K562 (cell line): ENCODE measurements at regions not wholly inside any gene's neighbourhood (a gene's known extent, or its start where the extent isn't known, plus 50 kb on each side); places are given as distances from the start of the nearest gene placed in this dataset.

Source experiments
- ATAC-seq: fragments of 200-7000 bp; cut with Tn5 transposase; 3 replicates; pipeline ENCODE4 v1.9.1; 2020; ENCODE audit warnings: moderate library complexity
- BruUV-seq: library from RNA; stranded (reverse); fragments of 400-500 nt; replicated peaks from 2 replicates; lab custom pipeline; 2021; lab: Mats Ljungman, UMichigan
- CTCF ChIA-PET: fragments of 300-600 bp; formaldehyde crosslinking; extraction: SDS; loops from one replicate; lab custom pipeline; 2021; ENCODE audit warnings: low intra/inter-chr PET ratio; lab: Yijun Ruan, JAX
- POLR2A ChIA-PET: fragments of 300-600, 350-650 bp; sonication (Branson Sonifier 250); formaldehyde crosslinking; extraction: SDS; loops from one replicate; lab custom pipeline; 2021; ENCODE audit warnings: antibody characterized with exemption, inconsistent platforms; lab: Yijun Ruan, JAX
- DNase-seq, 4 experiments: peaks; one replicate each; pipeline versions ENCODE4 v3.0.0 to v3.0.0-alpha.2; 2011 to 2018; ENCODE audit warnings: low spot score in 3 of 4, mixed read lengths in 3 of 4; ENCODE audit errors: extremely low read depth in 1 of 4
- FAIRE-seq: peaks from 2 replicates; lab custom pipeline; 2011; peaks lifted over from hg19 to GRCh38; lab: Jason Lieb, UNC
- H2AFZ ChIP-seq: 2 replicates; pipeline ENCODE4 v1.6.0; 2011; ENCODE audit warnings: low read depth, low read length, control low read depth, inconsistent platforms
- H3K27ac ChIP-seq: fragments of 200-600 bp; 3 replicates; pipeline ENCODE4 v1.8.0; 2011; ENCODE audit warnings: low read depth, mild to moderate bottlenecking, control low read depth, inconsistent platforms, low read length, moderate library complexity, mixed read lengths; ENCODE audit errors: extremely low read depth
- H3K27me3 ChIP-seq, 2 experiments: fragments of 300-600 bp in 1 of 2; 2 replicates in 1 of 2; 3 replicates in 1 of 2; pipeline versions ENCODE4 v1.6.0 to v1.8.0; 2011; ENCODE audit warnings: inconsistent platforms in 2 of 2, low read length in 2 of 2, mild to moderate bottlenecking in 1 of 2, mixed read lengths in 1 of 2, moderate library complexity in 1 of 2; ENCODE audit not compliant: control insufficient read depth in 2 of 2, insufficient read depth in 2 of 2
- H3K36me3 ChIP-seq: fragments of 300-600 bp; 3 replicates; pipeline ENCODE4 v1.8.0; 2011; ENCODE audit warnings: mild to moderate bottlenecking, low read length, inconsistent platforms; ENCODE audit not compliant: control insufficient read depth, insufficient read depth
- H3K4me1 ChIP-seq, 2 experiments: fragments of 200-600 bp in 1 of 2; replicated peaks in 1 of 2; 2 replicates in 1 of 2; 3 replicates in 1 of 2; pipeline versions ENCODE4 v1.5.1 to v1.8.0; 2011; ENCODE audit warnings: inconsistent platforms in 2 of 2, low read length in 2 of 2, mild to moderate bottlenecking in 1 of 2, mixed read lengths in 1 of 2, moderate library complexity in 1 of 2; ENCODE audit not compliant: control insufficient read depth in 2 of 2, insufficient read depth in 2 of 2
- H3K4me2 ChIP-seq: 2 replicates; pipeline ENCODE4 v1.6.1; 2011; ENCODE audit warnings: low read length, control low read depth, inconsistent platforms, mixed read lengths; ENCODE audit not compliant: insufficient read depth
- H3K4me3 ChIP-seq: fragments of 200-600 bp; sonication (generic), shearing (Covaris generic); 2 replicates; pipeline ENCODE4 v1.5.1; 2016; ENCODE audit warnings: control low read depth, inconsistent platforms
- H3K79me2 ChIP-seq: fragments of 200-600 bp; 3 replicates; pipeline ENCODE4 v1.8.0; 2011; ENCODE audit warnings: low read length, inconsistent platforms; ENCODE audit not compliant: control insufficient read depth, insufficient read depth
- H3K9ac ChIP-seq, 2 experiments: 2 replicates each; pipeline versions ENCODE4 v1.6.0 to v1.6.1; 2011; ENCODE audit warnings: low read depth in 2 of 2, low read length in 2 of 2, control low read depth in 1 of 2, inconsistent platforms in 1 of 2, mild to moderate bottlenecking in 1 of 2, mixed read lengths in 1 of 2; ENCODE audit not compliant: insufficient read depth in 1 of 2
- H3K9me1 ChIP-seq: one replicate; pipeline ENCODE4 v1.6.0; 2011; ENCODE audit warnings: inconsistent platforms, mild to moderate bottlenecking, low read length, moderate library complexity; ENCODE audit not compliant: control insufficient read depth, insufficient read depth
- H3K9me3 ChIP-seq: replicated peaks from 2 replicates; pipeline ENCODE4 v1.5.1; 2011; ENCODE audit warnings: low read depth, low read length, inconsistent platforms; ENCODE audit not compliant: control insufficient read depth, insufficient read depth
- H4K20me1 ChIP-seq: replicated peaks from 2 replicates; pipeline ENCODE4 v1.6.1; 2011; ENCODE audit warnings: low read length, inconsistent platforms, mixed read lengths; ENCODE audit not compliant: control insufficient read depth, insufficient read depth
- CBFA2T3 ChIP-seq: fragments of 450-650 bp; IDR thresholded peaks from 2 replicates; pipeline ENCODE4 v1.6.1; 2017
- ETV6 ChIP-seq, 3 experiments: fragments of 150-350 bp in 1 of 3; sonication (generic) in 1 of 3; formaldehyde crosslinking in 1 of 3; IDR thresholded peaks; 2 replicates each; pipeline versions ENCODE4 v1.6.1 to v1.8.0; 2014 to 2022; ENCODE audit warnings: borderline replicate concordance in 2 of 3, low read depth in 2 of 3, antibody characterized with exemption in 1 of 3, low read length in 1 of 3, mild to moderate bottlenecking in 1 of 3, missing genetic modification reagents in 1 of 3
- FOXK1 ChIP-seq: sonication (generic); formaldehyde crosslinking; IDR thresholded peaks from 2 replicates; pipeline ENCODE4 v1.8.0; 2022; ENCODE audit warnings: missing genetic modification reagents, mild to moderate bottlenecking, borderline replicate concordance
- HDAC1 ChIP-seq, 2 experiments: fragments of 450-650 bp; IDR thresholded peaks; 2 replicates each; pipeline ENCODE4 v1.6.1; 2016 to 2017; ENCODE audit warnings: inconsistent platforms in 1 of 2, mild to moderate bottlenecking in 1 of 2, moderate library complexity in 1 of 2
- MBD2 ChIP-seq: sonication (generic); IDR thresholded peaks from 2 replicates; pipeline ENCODE4 v1.6.1; 2016; ENCODE audit warnings: low read depth, borderline replicate concordance
- PRPF4 ChIP-seq: fragments of 200-400 bp; formaldehyde crosslinking; IDR thresholded peaks from one replicate; pipeline ENCODE4 v1.6.1; 2017; ENCODE audit warnings: low read length, low read depth, mild to moderate bottlenecking; ENCODE audit not compliant: insufficient read depth, poor library complexity, severe bottlenecking
- PTBP1 ChIP-seq: fragments of 200-400 bp; formaldehyde crosslinking; IDR thresholded peaks from 2 replicates; pipeline ENCODE4 v1.6.1; 2017; ENCODE audit warnings: low read depth, low read length
- RB1 ChIP-seq: fragments of 450-650 bp; IDR thresholded peaks from 2 replicates; pipeline ENCODE4 v1.6.1; 2017; ENCODE audit warnings: low read depth, mild to moderate bottlenecking
- ZKSCAN3 ChIP-seq: fragments of 250-450 bp; sonication (Bioruptor Pico); IDR thresholded peaks from 2 replicates; pipeline ENCODE4 v1.4.0; 2020
- ZNF184 ChIP-seq: sonication (generic); formaldehyde crosslinking; IDR thresholded peaks from 2 replicates; pipeline ENCODE4 v1.5.0; 2020; ENCODE audit warnings: missing genetic modification reagents
- ZNF445 ChIP-seq: fragments of 250-450 bp; sonication (Bioruptor Pico); IDR thresholded peaks from 2 replicates; pipeline ENCODE4 v1.4.0; 2020; ENCODE audit warnings: low read depth, mild to moderate bottlenecking, moderate library complexity
- ZNF668 ChIP-seq: fragments of 250-450 bp; sonication (Bioruptor Pico); IDR thresholded peaks from 2 replicates; pipeline ENCODE4 v1.8.0; 2022; ENCODE audit warnings: mild to moderate bottlenecking, inconsistent platforms
- ZNF785 ChIP-seq: fragments of 250-450 bp; sonication (Bioruptor Pico); IDR thresholded peaks from 2 replicates; pipeline ENCODE4 v1.4.0; 2020; ENCODE audit warnings: mild to moderate bottlenecking
- WGBS: fragments of 100-300 bp; shearing (Covaris generic); methylation state at CpG from one replicate; pipeline ENCODE4 v1.1.6; 2016; ENCODE audit warnings: low coverage, mixed read lengths; ENCODE audit not compliant: insufficient coverage; ENCODE audit errors: missing lambda C conversion rate; 5-methylcytosine and 5-hydroxymethylcytosine counted together
- in situ Hi-C: fragments of 300-500 bp; cut with MboI; formaldehyde crosslinking; loops from 4 replicates; pipeline ENCODE4 v1.15.0; 2018; ENCODE audit warnings: inconsistent platforms, mixed read lengths
- intact Hi-C: fragments of 100-400 bp; cut with micrococcal nuclease; formaldehyde crosslinking; loops from 2 replicates; pipeline ENCODE4 v1.14.2; 2022
- TF ChIP-seq, protein P1 (sequence below): fragments of 450-650 bp; IDR thresholded peaks from 2 replicates; pipeline ENCODE4 v1.6.1; 2016; ENCODE audit warnings: low read depth
- TF ChIP-seq, protein P2 (sequence below): IDR thresholded peaks from 2 replicates; pipeline ENCODE4 v1.6.1; 2011; ENCODE audit not compliant: insufficient read length; ENCODE audit errors: extremely low read depth

DNA sequence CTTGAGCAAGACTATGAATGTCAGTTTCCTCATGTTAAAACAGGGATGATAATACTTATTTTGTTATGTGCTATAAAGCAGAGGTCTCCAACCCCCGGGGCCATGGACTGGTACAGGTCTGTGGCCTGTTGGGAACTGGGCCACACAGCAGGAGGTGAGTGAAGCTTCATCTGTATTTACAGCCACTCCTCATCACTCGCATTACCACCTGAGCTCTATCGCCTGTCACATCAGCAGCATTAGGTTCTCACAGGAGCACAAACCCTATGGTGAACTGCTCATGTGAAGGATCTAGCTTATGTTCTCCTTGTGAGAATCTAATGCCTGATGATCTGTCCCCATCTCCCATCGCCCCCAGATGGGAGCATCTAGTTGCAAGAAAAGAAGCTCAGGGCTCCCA, 365.3 kb upstream of the SMIM30 start:
- TF ChIP-seq HDAC1 (IDR thresholded peaks at IDR 0.05) (no peak), CBFA2T3 (no peak), FOXK1 (CRISPR knock-in tag) (no peak), ZNF445 (CRISPR knock-in tag) (no peak), MBD2 (no peak), ZKSCAN3 (CRISPR knock-in tag) (no peak), PTBP1 (no peak), ZNF668 (CRISPR knock-in tag) (no peak), ZNF785 (CRISPR knock-in tag) (no peak), PRPF4 (no peak), RB1 (no peak), ETV6 (IDR thresholded peaks at IDR 0.05; ENCODE audit: borderline replicate concordance in 1 of 2, low read depth in 2 of 2, low read length in 1 of 2) (no peak), ETV6 (CRISPR knock-in tag; IDR thresholded peaks at IDR 0.05; ENCODE audit: borderline replicate concordance) (no peak), ZNF184 (CRISPR knock-in tag) (no peak)
- TF ChIP-seq, protein P1, sequence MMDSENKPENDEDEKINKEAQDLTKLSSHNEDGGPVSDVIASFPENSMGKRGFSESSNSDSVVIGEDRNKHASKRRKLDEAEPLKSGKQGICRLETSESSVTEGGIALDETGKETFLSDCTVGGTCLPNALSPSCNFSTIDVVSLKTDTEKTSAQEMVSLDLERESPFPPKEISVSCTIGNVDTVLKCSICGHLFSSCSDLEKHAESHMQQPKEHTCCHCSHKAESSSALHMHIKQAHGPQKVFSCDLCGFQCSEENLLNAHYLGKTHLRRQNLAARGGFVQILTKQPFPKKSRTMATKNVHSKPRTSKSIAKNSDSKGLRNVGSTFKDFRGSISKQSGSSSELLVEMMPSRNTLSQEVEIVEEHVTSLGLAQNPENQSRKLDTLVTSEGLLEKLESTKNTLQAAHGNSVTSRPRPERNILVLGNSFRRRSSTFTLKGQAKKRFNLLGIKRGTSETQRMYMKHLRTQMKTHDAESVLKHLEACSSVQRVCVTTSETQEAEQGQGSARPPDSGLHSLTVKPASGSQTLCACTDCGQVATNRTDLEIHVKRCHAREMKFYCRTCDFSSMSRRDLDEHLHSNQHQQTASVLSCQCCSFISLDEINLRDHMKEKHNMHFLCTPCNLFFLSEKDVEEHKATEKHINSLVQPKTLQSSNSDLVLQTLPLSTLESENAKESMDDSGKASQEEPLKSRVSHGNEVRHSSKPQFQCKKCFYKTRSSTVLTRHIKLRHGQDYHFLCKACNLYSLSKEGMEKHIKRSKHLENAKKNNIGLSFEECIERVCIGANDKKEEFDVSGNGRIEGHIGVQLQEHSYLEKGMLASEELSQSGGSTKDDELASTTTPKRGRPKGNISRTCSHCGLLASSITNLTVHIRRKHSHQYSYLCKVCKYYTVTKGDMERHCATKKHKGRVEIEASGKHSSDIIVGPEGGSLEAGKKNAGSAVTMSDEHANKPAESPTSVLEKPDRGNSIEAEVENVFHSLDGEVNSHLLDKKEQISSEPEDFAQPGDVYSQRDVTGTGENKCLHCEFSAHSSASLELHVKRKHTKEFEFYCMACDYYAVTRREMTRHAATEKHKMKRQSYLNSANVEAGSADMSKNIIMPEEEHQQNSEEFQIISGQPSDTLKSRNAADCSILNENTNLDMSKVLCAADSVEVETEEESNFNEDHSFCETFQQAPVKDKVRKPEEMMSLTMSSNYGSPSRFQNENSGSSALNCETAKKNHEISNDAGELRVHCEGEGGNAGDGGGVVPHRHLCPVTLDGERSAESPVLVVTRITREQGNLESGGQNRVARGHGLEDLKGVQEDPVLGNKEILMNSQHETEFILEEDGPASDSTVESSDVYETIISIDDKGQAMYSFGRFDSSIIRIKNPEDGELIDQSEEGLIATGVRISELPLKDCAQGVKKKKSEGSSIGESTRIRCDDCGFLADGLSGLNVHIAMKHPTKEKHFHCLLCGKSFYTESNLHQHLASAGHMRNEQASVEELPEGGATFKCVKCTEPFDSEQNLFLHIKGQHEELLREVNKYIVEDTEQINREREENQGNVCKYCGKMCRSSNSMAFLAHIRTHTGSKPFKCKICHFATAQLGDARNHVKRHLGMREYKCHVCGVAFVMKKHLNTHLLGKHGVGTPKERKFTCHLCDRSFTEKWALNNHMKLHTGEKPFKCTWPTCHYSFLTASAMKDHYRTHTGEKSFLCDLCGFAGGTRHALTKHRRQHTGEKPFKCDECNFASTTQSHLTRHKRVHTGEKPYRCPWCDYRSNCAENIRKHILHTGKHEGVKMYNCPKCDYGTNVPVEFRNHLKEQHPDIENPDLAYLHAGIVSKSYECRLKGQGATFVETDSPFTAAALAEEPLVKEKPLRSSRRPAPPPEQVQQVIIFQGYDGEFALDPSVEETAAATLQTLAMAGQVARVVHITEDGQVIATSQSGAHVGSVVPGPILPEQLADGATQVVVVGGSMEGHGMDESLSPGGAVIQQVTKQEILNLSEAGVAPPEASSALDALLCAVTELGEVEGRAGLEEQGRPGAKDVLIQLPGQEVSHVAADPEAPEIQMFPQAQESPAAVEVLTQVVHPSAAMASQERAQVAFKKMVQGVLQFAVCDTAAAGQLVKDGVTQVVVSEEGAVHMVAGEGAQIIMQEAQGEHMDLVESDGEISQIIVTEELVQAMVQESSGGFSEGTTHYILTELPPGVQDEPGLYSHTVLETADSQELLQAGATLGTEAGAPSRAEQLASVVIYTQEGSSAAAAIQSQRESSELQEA: no peak
- TF ChIP-seq, protein P2, sequence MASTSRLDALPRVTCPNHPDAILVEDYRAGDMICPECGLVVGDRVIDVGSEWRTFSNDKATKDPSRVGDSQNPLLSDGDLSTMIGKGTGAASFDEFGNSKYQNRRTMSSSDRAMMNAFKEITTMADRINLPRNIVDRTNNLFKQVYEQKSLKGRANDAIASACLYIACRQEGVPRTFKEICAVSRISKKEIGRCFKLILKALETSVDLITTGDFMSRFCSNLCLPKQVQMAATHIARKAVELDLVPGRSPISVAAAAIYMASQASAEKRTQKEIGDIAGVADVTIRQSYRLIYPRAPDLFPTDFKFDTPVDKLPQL: no peak
- BruUV-seq: no TSS peak
- H3K9me3 ChIP-seq: no peaks in the 10 kb centered on the region
- no peaks in the 10 kb centered on the region for H3K36me3 ChIP-seq
- CTCF ChIA-PET: no interaction called here
- no peaks in the 10 kb centered on the region for H4K20me1 ChIP-seq
- no peak overlapping the region for H3K4me3 ChIP-seq
- FAIRE-seq (no peak), DNase-seq (no peak), ATAC-seq (no peak)
- in situ Hi-C loops (no loop called here), intact Hi-C loops (no loop called here)
- no peaks in the 10 kb centered on the region for H3K9me1 ChIP-seq
- WGBS: 5% methylated on average over 4 of the region's 4 CpGs
- H3K4me1 ChIP-seq: no peaks in the 10 kb centered on the region
- H3K4me2 ChIP-seq: no peak overlapping the region
- no peak overlapping the region for H3K9ac ChIP-seq
- H3K27me3 ChIP-seq: no peaks in the 10 kb centered on the region
- no peaks in the 10 kb centered on the region for H3K79me2 ChIP-seq
- POLR2A ChIA-PET: no interaction called here
- no peak overlapping the region for H2AFZ ChIP-seq
- no peak overlapping the region for H3K27ac ChIP-seq
